SK-N-SH (cell line): ENCODE measurements at regions not wholly inside any gene's neighbourhood (a gene's known extent, or its start where the extent isn't known, plus 50 kb on each side); places are given as distances from the start of the nearest gene placed in this dataset.
"Not testable (repeated sequence)": the region's sequence is repeated elsewhere in the genome, so short reads cannot be mapped to it uniquely, and the experiment has no call there.

Experiments used
- CTCF ChIA-PET: fragments of 300-600, 350-600 bp; formaldehyde crosslinking; extraction: SDS; loops from one replicate; lab custom pipeline; 2021; lab: Yijun Ruan, JAX
- POLR2A ChIA-PET: fragments of 350-600 bp; sonication (Branson Sonifier 250); formaldehyde crosslinking; extraction: SDS; loops from one replicate; lab custom pipeline; 2020; ENCODE audit warnings: antibody characterized with exemption, inconsistent platforms; lab: Yijun Ruan, JAX
- DNase-seq: peaks from one replicate; pipeline ENCODE4 v3.0.0; 2012
- H2AFZ ChIP-seq: fragments of 200-600 bp; sonication (generic); 2 replicates; pipeline ENCODE4 v1.8.1; 2016; ENCODE audit warnings: antibody characterized with exemption, mild to moderate bottlenecking, low read depth
- H3F3A ChIP-seq: fragments of 200-600 bp; sonication (generic); replicated peaks from 2 replicates; pipeline ENCODE3; 2016; ENCODE audit warnings: antibody characterized with exemption, mild to moderate bottlenecking; ENCODE audit not compliant: insufficient read depth
- H3K27ac ChIP-seq, 2 experiments: fragments of 200-500 bp in 1 of 2; fragments of 200-600 bp in 1 of 2; sonication (Bioruptor generic) in 1 of 2; sonication (generic), shearing (Covaris generic) in 1 of 2; 2 replicates each; pipeline versions ENCODE4 v1.5.1 to v1.6.1; 2014 to 2016; ENCODE audit warnings: low read depth in 2 of 2, inconsistent platforms in 1 of 2, low read length in 1 of 2, mild to moderate bottlenecking in 1 of 2, mixed read lengths in 1 of 2
- H3K27me3 ChIP-seq: fragments of 200-600 bp; sonication (generic), shearing (Covaris generic); 2 replicates; pipeline ENCODE4 v1.6.1; 2016; ENCODE audit warnings: mixed run types; ENCODE audit not compliant: insufficient read depth
- H3K36me3 ChIP-seq, 2 experiments: fragments of 200-500 bp in 1 of 2; fragments of 200-600 bp in 1 of 2; sonication (Bioruptor generic) in 1 of 2; sonication (generic) in 1 of 2; replicated peaks in 1 of 2; 2 replicates each; pipeline versions ENCODE3 to v1.5.1; 2014 to 2016; ENCODE audit warnings: low read length in 1 of 2, mild to moderate bottlenecking in 1 of 2; ENCODE audit not compliant: insufficient read depth in 2 of 2, control insufficient read depth in 1 of 2
- H3K4me1 ChIP-seq, 2 experiments: fragments of 200-500 bp in 1 of 2; fragments of 200-600 bp in 1 of 2; sonication (Bioruptor generic) in 1 of 2; sonication (generic), shearing (Covaris generic) in 1 of 2; 2 replicates each; pipeline versions ENCODE4 v1.5.1 to v1.6.1; 2014 to 2016; ENCODE audit warnings: low read depth in 1 of 2, low read length in 1 of 2, mixed run types in 1 of 2; ENCODE audit not compliant: insufficient read depth in 2 of 2, control insufficient read depth in 1 of 2
- H3K4me2 ChIP-seq: fragments of 200-600 bp; sonication (generic), shearing (Covaris generic); 2 replicates; pipeline ENCODE4 v1.6.1; 2017; ENCODE audit warnings: mixed run types
- H3K4me3 ChIP-seq, 2 experiments: fragments of 200-500 bp in 1 of 2; fragments of 200-600 bp in 1 of 2; sonication (Bioruptor generic) in 1 of 2; sonication (generic), shearing (Covaris generic) in 1 of 2; 2 replicates each; pipeline versions ENCODE4 v1.5.1 to v1.8.1; 2014 to 2016; ENCODE audit warnings: low read depth in 2 of 2, inconsistent platforms in 1 of 2, low read length in 1 of 2, mild to moderate bottlenecking in 1 of 2, mixed read lengths in 1 of 2, moderate library complexity in 1 of 2
- H3K79me2 ChIP-seq: fragments of 200-600 bp; sonication (generic); 2 replicates; pipeline ENCODE4 v1.8.1; 2017; ENCODE audit warnings: mild to moderate bottlenecking; ENCODE audit not compliant: insufficient read depth
- H3K9ac ChIP-seq: fragments of 200-600 bp; sonication (generic); 2 replicates; pipeline ENCODE4 v1.6.1; 2017; ENCODE audit warnings: mixed run types
- H3K9me2 ChIP-seq: fragments of 200-600 bp; sonication (generic); 2 replicates; pipeline ENCODE4 v1.6.1; 2017; ENCODE audit warnings: mixed run types
- H3K9me3 ChIP-seq: fragments of 200-600 bp; sonication (generic); 2 replicates; pipeline ENCODE4 v1.6.1; 2017; ENCODE audit warnings: mixed run types, mild to moderate bottlenecking, moderate library complexity
- H4K20me1 ChIP-seq: fragments of 200-600 bp; sonication (generic); 2 replicates; pipeline ENCODE4 v1.6.1; 2017; ENCODE audit warnings: mild to moderate bottlenecking, mixed run types; ENCODE audit not compliant: insufficient read depth
- CHD2 ChIP-seq: fragments of 150-350 bp; IDR thresholded peaks from 2 replicates; pipeline ENCODE4 v1.6.1; 2018; ENCODE audit warnings: low read length; ENCODE audit not compliant: partially characterized antibody
- EP300 ChIP-seq, 2 experiments: IDR thresholded peaks; 2 replicates each; pipeline versions ENCODE4 v1.4.0 to v1.6.1; 2012; ENCODE audit warnings: borderline replicate concordance in 1 of 2, low read depth in 1 of 2, low read length in 1 of 2
- FOXJ3 ChIP-seq: sonication (generic); formaldehyde crosslinking; IDR thresholded peaks from 2 replicates; pipeline ENCODE4 v1.5.1; 2020; ENCODE audit warnings: mild to moderate bottlenecking, missing genetic modification reagents
- RCOR1 ChIP-seq: fragments of 150-350 bp; IDR thresholded peaks from 2 replicates; pipeline ENCODE4 v1.6.1; 2017; ENCODE audit warnings: antibody characterized with exemption, low read length
- TAF1 ChIP-seq: IDR thresholded peaks from 2 replicates; pipeline ENCODE4 v1.6.1; 2012; ENCODE audit warnings: low read depth, mild to moderate bottlenecking, low read length, moderate library complexity, borderline replicate concordance
- WGBS: methylation state at CpG from one replicate; pipeline ENCODE4 v1.1.6; 2017; ENCODE audit warnings: low lambda C conversion rate; 5-methylcytosine and 5-hydroxymethylcytosine counted together
- TF ChIP-seq, protein P1 (sequence below): fragments of 150-350 bp; IDR thresholded peaks from 2 replicates; pipeline ENCODE4 v1.6.1; 2016; ENCODE audit warnings: mild to moderate bottlenecking, low read depth, low read length
- TF ChIP-seq, protein P2 (sequence below): IDR thresholded peaks from 2 replicates; pipeline ENCODE4 v1.4.0; 2012; ENCODE audit warnings: low read depth, borderline replicate concordance
- TF ChIP-seq, protein P3 (sequence below): IDR thresholded peaks from 2 replicates; pipeline ENCODE4 v1.6.1; 2012; ENCODE audit warnings: mild to moderate bottlenecking, low read depth, low read length, moderate library complexity

DNA sequence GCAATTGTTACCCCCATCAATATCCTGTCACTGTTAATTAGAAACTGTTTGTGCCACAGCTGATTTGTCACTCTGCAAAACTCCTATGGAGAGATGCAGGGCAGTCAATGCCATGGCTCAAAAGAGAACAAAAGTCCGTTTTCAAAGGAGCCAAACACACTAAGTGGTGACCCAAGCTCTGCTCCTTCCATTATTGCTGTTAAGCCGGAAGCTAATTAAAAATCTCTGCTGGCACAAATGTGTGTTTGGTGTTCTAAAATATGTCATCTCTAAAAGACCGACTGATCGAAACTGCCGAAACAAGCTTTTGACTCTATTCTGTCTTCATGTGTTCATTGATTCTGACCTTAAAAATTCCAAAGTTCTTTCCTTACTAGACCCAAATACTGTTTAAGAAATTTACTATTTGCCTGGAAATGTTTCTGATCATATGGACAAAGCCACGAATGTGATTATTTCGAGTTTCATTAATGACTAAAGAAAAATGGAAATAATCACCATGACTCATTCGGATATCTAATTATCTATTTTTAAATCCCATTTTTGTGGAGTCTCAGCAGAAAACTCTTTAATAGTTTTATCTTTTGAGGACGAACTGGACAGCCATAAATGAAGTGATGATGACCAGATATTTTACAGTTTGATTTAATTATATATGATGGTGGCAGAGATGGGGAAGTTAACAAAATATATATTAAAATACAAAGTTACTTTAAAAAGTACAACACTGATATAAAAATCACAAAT lies 287.6 kb downstream of the SOCS6 start (continued):
- no peak for TF ChIP-seq FOXJ3
- TF ChIP-seq, protein P1, sequence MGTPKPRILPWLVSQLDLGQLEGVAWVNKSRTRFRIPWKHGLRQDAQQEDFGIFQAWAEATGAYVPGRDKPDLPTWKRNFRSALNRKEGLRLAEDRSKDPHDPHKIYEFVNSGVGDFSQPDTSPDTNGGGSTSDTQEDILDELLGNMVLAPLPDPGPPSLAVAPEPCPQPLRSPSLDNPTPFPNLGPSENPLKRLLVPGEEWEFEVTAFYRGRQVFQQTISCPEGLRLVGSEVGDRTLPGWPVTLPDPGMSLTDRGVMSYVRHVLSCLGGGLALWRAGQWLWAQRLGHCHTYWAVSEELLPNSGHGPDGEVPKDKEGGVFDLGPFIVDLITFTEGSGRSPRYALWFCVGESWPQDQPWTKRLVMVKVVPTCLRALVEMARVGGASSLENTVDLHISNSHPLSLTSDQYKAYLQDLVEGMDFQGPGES: no peak
- no peak for TF ChIP-seq RCOR1
- TF ChIP-seq EP300 (IDR thresholded peaks at IDR 0.05; ENCODE audit: borderline replicate concordance in 1 of 2, low read depth in 1 of 2, low read length in 1 of 2): no peak
- TF ChIP-seq, protein P2, sequence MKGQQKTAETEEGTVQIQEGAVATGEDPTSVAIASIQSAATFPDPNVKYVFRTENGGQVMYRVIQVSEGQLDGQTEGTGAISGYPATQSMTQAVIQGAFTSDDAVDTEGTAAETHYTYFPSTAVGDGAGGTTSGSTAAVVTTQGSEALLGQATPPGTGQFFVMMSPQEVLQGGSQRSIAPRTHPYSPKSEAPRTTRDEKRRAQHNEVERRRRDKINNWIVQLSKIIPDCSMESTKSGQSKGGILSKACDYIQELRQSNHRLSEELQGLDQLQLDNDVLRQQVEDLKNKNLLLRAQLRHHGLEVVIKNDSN: no peak

DNA sequence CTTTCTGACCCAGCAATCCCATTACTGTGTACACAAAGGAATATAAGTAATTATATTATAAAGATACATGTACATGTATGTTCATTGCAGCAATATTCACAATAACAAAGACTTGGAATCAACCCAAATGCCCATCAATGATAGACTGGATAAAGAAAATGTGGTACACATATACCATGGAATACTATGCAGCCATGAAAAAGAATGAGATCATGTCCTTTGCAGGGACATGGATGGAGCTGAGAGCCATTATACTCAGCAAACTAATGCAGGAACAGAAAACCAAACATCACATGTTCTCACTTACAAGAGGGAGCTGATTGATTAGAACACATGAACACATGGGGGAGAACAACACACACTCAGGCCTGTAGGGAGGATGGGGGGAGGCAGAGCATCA lies 286.1 kb downstream of the SOCS6 start:
- H3K27ac ChIP-seq, H3K9ac ChIP-seq, H3K79me2 ChIP-seq, H3K9me3 ChIP-seq, H3K27me3 ChIP-seq, DNase-seq, POLR2A ChIA-PET, H3F3A ChIP-seq, H4K20me1 ChIP-seq, H3K9me2 ChIP-seq, H3K4me3 ChIP-seq, H3K4me2 ChIP-seq, CTCF ChIA-PET, H3K36me3 ChIP-seq, H3K4me1 ChIP-seq: not testable (repeated sequence)
- 0 out of 2 replicates have a peak overlapping the region, but pooled peaks have one; percentile 35 for H2AFZ ChIP-seq

DNA sequence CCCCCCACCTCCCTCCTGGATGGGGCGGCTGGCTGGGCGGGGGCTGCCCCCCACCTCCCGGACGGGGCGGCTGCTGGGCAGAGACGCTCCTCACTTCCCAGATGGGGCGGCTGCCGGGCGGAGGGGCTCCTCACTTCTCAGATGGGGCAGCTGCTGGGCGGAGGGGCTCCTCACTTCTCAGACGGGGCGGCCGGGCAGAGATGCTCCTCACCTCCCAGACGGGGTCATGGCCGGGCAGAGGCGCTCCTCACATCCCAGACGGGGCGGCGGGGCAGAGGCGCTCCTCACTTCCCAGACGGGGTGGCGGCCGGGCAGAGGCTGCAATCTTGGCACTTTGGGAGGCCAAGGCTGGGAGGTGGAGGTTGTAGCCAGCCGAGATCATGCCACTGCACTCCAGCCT lies 280.8 kb downstream of the SOCS6 start:
- POLR2A ChIA-PET: not testable (repeated sequence)

DNA sequence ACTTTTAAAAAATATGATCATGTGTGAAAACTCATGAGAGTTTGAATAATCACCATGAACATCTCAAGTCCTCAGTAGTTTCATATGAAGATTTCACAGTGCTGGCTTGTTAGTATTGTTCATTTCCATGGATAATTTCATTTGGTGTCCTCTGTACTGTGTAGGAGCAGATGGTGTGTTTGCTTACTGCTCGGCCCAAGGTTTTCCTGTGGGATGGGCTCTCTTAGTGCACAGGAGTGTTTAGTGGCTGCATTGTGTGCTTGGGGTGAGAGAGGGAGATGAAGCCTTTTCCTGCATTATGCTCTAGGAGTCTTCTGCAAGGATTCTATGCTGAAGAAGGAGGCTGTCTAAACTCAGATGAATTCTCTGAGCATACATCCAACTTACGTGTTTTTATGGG lies 270.6 kb downstream of the SOCS6 start:
- Histone ChIP-seq H3K27ac (no peak overlapping the region), H3K4me2 (no peak overlapping the region), H3F3A (no peaks in the 10 kb centered on the region), H3K4me3 (no peak overlapping the region), H3K9ac (no peak overlapping the region), H3K27me3 (no peaks in the 10 kb centered on the region), H3K4me1 (no peaks in the 10 kb centered on the region; a peak in 2 of 4 replicates), H2AFZ (no peak overlapping the region), H4K20me1 (no peaks in the 10 kb centered on the region), H3K79me2 (no peaks in the 10 kb centered on the region), H3K9me2 (no peaks in the 10 kb centered on the region), H3K9me3 (no peaks in the 10 kb centered on the region), H3K36me3 (no peaks in the 10 kb centered on the region)
- DNase-seq: no peak
- ChIA-PET POLR2A (no interaction called here), CTCF (no interaction called here)
- no peak for TF ChIP-seq TAF1
- TF ChIP-seq, protein P3, sequence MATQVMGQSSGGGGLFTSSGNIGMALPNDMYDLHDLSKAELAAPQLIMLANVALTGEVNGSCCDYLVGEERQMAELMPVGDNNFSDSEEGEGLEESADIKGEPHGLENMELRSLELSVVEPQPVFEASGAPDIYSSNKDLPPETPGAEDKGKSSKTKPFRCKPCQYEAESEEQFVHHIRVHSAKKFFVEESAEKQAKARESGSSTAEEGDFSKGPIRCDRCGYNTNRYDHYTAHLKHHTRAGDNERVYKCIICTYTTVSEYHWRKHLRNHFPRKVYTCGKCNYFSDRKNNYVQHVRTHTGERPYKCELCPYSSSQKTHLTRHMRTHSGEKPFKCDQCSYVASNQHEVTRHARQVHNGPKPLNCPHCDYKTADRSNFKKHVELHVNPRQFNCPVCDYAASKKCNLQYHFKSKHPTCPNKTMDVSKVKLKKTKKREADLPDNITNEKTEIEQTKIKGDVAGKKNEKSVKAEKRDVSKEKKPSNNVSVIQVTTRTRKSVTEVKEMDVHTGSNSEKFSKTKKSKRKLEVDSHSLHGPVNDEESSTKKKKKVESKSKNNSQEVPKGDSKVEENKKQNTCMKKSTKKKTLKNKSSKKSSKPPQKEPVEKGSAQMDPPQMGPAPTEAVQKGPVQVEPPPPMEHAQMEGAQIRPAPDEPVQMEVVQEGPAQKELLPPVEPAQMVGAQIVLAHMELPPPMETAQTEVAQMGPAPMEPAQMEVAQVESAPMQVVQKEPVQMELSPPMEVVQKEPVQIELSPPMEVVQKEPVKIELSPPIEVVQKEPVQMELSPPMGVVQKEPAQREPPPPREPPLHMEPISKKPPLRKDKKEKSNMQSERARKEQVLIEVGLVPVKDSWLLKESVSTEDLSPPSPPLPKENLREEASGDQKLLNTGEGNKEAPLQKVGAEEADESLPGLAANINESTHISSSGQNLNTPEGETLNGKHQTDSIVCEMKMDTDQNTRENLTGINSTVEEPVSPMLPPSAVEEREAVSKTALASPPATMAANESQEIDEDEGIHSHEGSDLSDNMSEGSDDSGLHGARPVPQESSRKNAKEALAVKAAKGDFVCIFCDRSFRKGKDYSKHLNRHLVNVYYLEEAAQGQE: no peak
- no peak for TF ChIP-seq EP300 (IDR thresholded peaks at IDR 0.05; ENCODE audit: borderline replicate concordance in 1 of 2, low read depth in 1 of 2, low read length in 1 of 2)
- no peak for TF ChIP-seq CHD2
- 38% methylated on average over 2 of the region's 2 CpGs for WGBS

More for the DNA sequence above, 280.8 kb downstream of the SOCS6 start:
- H3K9me2 ChIP-seq, CTCF ChIA-PET, H4K20me1 ChIP-seq, H3K4me1 ChIP-seq, H2AFZ ChIP-seq, H3K27me3 ChIP-seq, H3K79me2 ChIP-seq, DNase-seq, H3K4me2 ChIP-seq, H3K9ac ChIP-seq, H3K27ac ChIP-seq, H3F3A ChIP-seq, H3K36me3 ChIP-seq, H3K9me3 ChIP-seq, H3K4me3 ChIP-seq: not testable (repeated sequence)
- WGBS: 63% methylated on average over 4 of the region's 24 CpGs
